ENCODE measurements at regions not wholly inside any gene's neighbourhood (a gene's known extent, or its start where the extent isn't known, plus 50 kb on each side); places are given as distances from the start of the nearest gene placed in this dataset.

DNA sequence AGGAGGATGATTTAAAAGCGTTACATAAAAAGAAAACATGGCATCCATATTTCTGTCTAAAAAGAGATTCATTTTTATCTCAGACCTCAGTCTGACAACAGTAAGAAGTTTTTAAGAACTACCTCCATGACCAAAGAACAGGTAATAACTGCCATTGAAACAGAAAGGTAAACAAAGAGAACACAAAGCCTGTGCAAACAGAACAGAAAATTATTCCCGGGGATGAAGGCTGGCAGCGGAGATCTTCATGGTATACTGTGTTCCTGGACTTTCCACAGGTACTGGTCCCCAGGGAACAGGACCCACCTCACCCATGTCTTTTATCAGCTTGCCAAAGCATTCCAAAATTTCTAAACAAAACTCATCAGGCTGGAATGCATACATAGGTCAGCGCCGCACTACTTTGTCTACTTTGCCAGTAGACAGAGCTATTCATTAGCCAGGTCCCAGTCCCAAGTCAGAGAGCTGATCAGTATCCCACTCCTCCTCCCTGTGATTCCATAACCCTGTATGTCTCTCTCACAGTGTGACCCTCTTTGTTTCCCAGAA, 277.3 kb downstream of the MBD2 start:
- Histone ChIP-seq H3K4me3 (ENCODE audit: insufficient read depth, low read length, poor library complexity, severe bottlenecking) (no peak overlapping the region), H3K9ac (ENCODE audit: low read length) (no peak overlapping the region), H3K9me3 (ENCODE audit: insufficient read depth, low read length) (peaks cover 31% of the 10 kb centered on the region; the same call in 1 of the 2 replicates), H3K4me2 (ENCODE audit: low read depth, low read length, poor library complexity, severe bottlenecking) (no peak overlapping the region), H3K9me2 (replicated peaks; ENCODE audit: insufficient read depth, low read length) (0 out of 2 replicates have a peak, but pooled peaks cover 5% of the 10 kb centered on the region), H3K27me3 (ENCODE audit: low read length) (no peaks in the 10 kb centered on the region), H3K79me2 (ENCODE audit: insufficient read depth, low read length) (no peaks in the 10 kb centered on the region), H4K20me1 (ENCODE audit: low read depth, low read length) (no peaks in the 10 kb centered on the region), H2AFZ (ENCODE audit: low read depth, low read length, severe bottlenecking) (no peak overlapping the region), H3F3A (ENCODE audit: insufficient read depth) (no peaks in the 10 kb centered on the region), H3K36me3 (ENCODE audit: low read length) (no peaks in the 10 kb centered on the region), H3K27ac (ENCODE audit: low read depth, low read length) (no peak overlapping the region)
- TF ChIP-seq, protein P1, sequence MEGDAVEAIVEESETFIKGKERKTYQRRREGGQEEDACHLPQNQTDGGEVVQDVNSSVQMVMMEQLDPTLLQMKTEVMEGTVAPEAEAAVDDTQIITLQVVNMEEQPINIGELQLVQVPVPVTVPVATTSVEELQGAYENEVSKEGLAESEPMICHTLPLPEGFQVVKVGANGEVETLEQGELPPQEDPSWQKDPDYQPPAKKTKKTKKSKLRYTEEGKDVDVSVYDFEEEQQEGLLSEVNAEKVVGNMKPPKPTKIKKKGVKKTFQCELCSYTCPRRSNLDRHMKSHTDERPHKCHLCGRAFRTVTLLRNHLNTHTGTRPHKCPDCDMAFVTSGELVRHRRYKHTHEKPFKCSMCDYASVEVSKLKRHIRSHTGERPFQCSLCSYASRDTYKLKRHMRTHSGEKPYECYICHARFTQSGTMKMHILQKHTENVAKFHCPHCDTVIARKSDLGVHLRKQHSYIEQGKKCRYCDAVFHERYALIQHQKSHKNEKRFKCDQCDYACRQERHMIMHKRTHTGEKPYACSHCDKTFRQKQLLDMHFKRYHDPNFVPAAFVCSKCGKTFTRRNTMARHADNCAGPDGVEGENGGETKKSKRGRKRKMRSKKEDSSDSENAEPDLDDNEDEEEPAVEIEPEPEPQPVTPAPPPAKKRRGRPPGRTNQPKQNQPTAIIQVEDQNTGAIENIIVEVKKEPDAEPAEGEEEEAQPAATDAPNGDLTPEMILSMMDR (IDR thresholded peaks at IDR 0.05; ENCODE audit: insufficient read depth, low read length, poor library complexity, severe bottlenecking), result no peak
- no peak for TF ChIP-seq EZH2phosphoT487 (conservative IDR thresholded peaks at IDR 0.05; ENCODE audit: low read length)

DNA sequence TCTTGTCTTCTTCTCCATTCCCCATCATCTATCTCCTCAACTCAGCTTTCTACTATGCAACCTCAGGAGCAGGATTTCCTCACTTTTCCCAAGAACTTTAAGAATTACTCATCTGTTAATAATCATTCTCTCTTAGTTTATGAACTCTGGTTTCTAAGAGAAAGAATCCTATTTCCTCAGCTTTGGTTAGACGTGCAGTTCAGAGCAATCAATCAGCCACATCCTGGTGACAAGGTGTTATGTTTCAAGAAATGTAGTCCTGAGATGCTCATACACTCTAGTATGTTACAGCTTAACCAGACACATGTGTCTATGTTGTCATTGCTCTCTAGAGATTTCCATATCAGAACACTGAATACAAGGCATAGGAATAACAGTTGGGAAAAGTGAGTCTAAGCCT, 277.9 kb downstream of the MBD2 start:
- H3K27ac ChIP-seq (ENCODE audit: low read depth, low read length), result no peak overlapping the region

DNA sequence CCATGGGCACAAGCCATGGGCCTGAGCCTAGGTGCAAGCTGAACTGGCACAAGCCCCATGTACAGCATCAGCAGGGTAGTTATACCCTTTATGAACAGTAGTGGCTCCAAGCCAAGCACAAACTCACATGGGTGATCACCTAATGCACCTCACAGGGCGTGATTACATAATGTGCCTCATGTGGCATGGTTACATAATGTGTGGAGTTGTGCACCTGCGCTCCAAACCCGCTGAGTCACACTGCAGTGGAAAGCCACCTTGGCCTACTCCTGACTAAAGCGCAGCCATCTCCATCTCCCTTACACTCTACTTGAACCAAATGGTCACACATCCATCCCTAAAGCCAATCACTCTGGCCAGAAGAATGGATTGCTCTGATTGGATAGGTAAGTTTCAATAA, 279.7 kb downstream of the MBD2 start:
- Histone ChIP-seq H3K27ac (ENCODE audit: low read depth, low read length) (no peak overlapping the region), H3K9me2 (replicated peaks; ENCODE audit: insufficient read depth, low read length) (0 out of 2 replicates have a peak, but pooled peaks cover 3% of the 10 kb centered on the region), H3K79me2 (ENCODE audit: insufficient read depth, low read length) (no peaks in the 10 kb centered on the region), H3K27me3 (ENCODE audit: low read length) (no peaks in the 10 kb centered on the region), H2AFZ (ENCODE audit: low read depth, low read length, severe bottlenecking) (no peak overlapping the region), H3K9me3 (ENCODE audit: insufficient read depth, low read length) (peaks cover 31% of the 10 kb centered on the region; the same call in 1 of the 2 replicates), H3F3A (ENCODE audit: insufficient read depth) (no peaks in the 10 kb centered on the region), H3K4me2 (ENCODE audit: low read depth, low read length, poor library complexity, severe bottlenecking) (no peak overlapping the region), H3K9ac (ENCODE audit: low read length) (no peak overlapping the region), H3K36me3 (ENCODE audit: low read length) (no peaks in the 10 kb centered on the region), H3K4me3 (ENCODE audit: insufficient read depth, low read length, poor library complexity, severe bottlenecking) (no peak overlapping the region), H4K20me1 (ENCODE audit: low read depth, low read length) (no peaks in the 10 kb centered on the region)
- no peak for TF ChIP-seq EZH2phosphoT487 (conservative IDR thresholded peaks at IDR 0.05; ENCODE audit: low read length)
- TF ChIP-seq, protein P1 (IDR thresholded peaks at IDR 0.05; ENCODE audit: insufficient read depth, low read length, poor library complexity, severe bottlenecking), result no peak

More for the DNA sequence above, 277.9 kb downstream of the MBD2 start:
- peaks cover 31% of the 10 kb centered on the region; the same call in 1 of the 2 replicates for H3K9me3 ChIP-seq (ENCODE audit: insufficient read depth, low read length)
- no peaks in the 10 kb centered on the region for H4K20me1 ChIP-seq (ENCODE audit: low read depth, low read length)
- no peaks in the 10 kb centered on the region for H3K79me2 ChIP-seq (ENCODE audit: insufficient read depth, low read length)
- no peaks in the 10 kb centered on the region for H3F3A ChIP-seq (ENCODE audit: insufficient read depth)
- H2AFZ ChIP-seq (ENCODE audit: low read depth, low read length, severe bottlenecking), result no peak overlapping the region
- no peak for TF ChIP-seq EZH2phosphoT487 (conservative IDR thresholded peaks at IDR 0.05; ENCODE audit: low read length)
- TF ChIP-seq, protein P1 (IDR thresholded peaks at IDR 0.05; ENCODE audit: insufficient read depth, low read length, poor library complexity, severe bottlenecking), result no peak
- H3K27me3 ChIP-seq (ENCODE audit: low read length), result no peaks in the 10 kb centered on the region
- no peak overlapping the region for H3K9ac ChIP-seq (ENCODE audit: low read length)
- 0 out of 2 replicates have a peak, but pooled peaks cover 3% of the 10 kb centered on the region for H3K9me2 ChIP-seq (replicated peaks; ENCODE audit: insufficient read depth, low read length)
- H3K4me2 ChIP-seq (ENCODE audit: low read depth, low read length, poor library complexity, severe bottlenecking), result no peak overlapping the region
- no peak overlapping the region for H3K4me3 ChIP-seq (ENCODE audit: insufficient read depth, low read length, poor library complexity, severe bottlenecking)
- H3K36me3 ChIP-seq (ENCODE audit: low read length), result no peaks in the 10 kb centered on the region

All from SU-DHL-6 (cell line).